ENCODE measurements at regions not wholly inside any gene's neighbourhood (a gene's known extent, or its start where the extent isn't known, plus 50 kb on each side); places are given as distances from the start of the nearest gene placed in this dataset.

DNA sequence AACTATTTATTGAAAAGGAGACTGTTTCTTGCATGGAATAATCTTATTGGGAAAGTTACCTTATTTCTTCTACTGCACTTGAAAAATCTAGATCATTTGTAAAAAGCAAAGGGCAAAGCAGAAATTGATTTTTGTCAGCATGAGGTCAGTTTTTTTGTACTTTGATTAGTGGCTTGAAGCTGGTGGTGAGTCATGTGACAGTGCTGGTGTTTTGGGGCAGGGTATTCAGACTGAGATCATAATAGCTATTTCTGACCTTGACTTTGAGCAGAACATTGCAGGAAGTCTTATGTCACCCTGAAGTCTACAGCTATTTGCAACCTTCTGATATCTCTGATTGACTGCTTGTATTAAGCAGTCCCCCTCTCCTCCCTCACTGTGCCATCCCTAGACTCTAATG, 66.3 kb upstream of the SORCS3 start (continued):
- TF ChIP-seq GABPA (IDR thresholded peaks at IDR 0.05; ENCODE audit: borderline replicate concordance, insufficient read depth, low read length) (no peak), SP1 (IDR thresholded peaks at IDR 0.05; ENCODE audit: low read depth, low read length) (no peak), HDAC2 (IDR thresholded peaks at IDR 0.05; ENCODE audit: borderline replicate concordance in 1 of 2, low read depth in 2 of 2, low read length in 2 of 2) (no peak), RNF2 (IDR thresholded peaks at IDR 0.05; ENCODE audit: borderline replicate concordance, low read depth, low read length, missing control alignments, poor library complexity, severe bottlenecking) (no peak), TEAD4 (IDR thresholded peaks at IDR 0.05; ENCODE audit: low read depth, low read length) (no peak), CREB1 (IDR thresholded peaks at IDR 0.05) (no peak), EZH2 (IDR thresholded peaks at IDR 0.05; ENCODE audit: low read depth, low read length, severe bottlenecking) (no peak), TBP (IDR thresholded peaks at IDR 0.05; ENCODE audit: low read depth, low read length) (no peak), KDM5A (IDR thresholded peaks at IDR 0.05; ENCODE audit: low read length) (no peak), SAP30 (IDR thresholded peaks at IDR 0.05; ENCODE audit: insufficient read depth, insufficient replicate concordance, low read length) (no peak)
